Fibroblast of the conjunctiva (primary cell): ENCODE measurements at regions not wholly inside any gene's neighbourhood (a gene's known extent, or its start where the extent isn't known, plus 50 kb on each side); places are given as distances from the start of the nearest gene placed in this dataset.

ENCODE experiments used
- DNase-seq: peaks from one replicate; pipeline ENCODE4 v3.0.0-alpha.2; 2010; ENCODE audit warnings: low read depth

DNA sequence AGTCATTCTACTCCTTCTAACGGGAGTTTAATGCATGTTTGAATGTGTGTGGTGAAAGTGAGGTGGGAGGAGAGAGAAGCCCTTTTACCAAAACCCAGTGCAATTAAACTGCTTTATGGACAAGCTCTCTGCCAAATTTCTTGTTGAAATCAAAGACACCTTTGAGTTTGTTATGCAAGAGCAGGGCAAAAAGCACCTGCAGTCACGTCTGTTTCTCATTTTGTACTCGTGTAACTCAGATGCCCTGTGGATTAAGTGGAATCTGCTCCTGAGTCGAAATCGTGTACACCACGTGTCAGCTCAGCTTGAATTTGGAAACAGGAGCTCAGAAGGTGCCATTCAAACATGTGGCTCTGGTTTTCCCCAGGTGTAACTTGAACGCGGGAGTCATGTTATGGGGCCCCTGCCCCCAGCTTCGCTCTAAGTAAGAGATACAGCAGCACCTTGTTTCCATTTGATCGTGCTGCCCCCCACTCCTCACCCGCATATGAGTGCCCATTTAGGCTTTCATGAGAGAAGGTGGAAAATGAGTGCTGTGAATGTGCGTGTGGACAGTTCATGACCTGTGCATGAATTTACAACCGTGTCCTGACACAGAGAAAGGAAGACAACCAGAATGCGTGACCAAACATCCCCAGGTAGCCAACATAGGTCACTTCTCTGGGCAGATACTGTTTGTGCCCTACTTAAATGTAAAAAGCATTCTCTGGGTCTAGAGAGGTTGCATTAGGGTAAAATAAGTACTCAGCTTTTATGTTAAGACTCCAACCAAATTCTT lies 347.0 kb upstream of the SLC30A5 start:
- DNase-seq, result no peak

DNA sequence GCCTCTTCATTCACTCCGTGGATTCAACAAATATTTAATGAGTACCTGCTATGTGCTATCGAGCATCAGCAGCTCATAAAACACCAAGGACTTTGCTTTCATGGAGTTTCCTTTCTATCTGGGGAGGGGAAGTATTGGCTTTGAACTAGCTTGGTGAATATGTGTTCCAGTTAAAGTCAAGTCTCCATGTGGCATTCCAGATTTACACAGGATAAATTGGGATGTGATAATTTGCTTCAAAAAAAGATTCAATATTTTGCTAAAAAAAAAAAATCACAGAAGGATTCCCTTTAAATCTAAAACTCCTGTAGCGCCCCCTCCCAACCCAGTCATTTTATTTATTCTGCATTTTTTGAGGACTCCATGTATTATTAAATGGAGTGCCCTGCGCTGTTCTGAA lies 346.3 kb upstream of the SLC30A5 start:
- no peak for DNase-seq

DNA sequence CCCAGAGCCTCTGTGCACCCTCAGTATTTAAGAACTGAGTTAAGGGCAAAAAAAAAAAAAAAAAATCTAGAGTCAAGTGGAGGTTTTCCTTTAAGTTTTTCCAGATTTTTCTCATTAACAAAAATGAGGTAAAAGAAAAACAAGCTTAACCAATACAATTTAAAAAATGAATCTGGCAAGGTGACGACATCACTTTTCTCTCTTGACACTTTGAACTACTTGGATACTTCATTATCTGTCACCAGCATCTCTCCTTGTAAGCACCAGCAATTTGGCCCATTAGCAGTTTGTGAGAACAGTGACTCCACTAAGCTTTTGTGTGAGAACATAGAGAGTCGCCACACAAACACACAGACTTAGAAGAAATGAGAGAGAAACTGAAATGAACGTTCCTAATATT lies 345.7 kb upstream of the SLC30A5 start:
- DNase-seq, result no peak

DNA sequence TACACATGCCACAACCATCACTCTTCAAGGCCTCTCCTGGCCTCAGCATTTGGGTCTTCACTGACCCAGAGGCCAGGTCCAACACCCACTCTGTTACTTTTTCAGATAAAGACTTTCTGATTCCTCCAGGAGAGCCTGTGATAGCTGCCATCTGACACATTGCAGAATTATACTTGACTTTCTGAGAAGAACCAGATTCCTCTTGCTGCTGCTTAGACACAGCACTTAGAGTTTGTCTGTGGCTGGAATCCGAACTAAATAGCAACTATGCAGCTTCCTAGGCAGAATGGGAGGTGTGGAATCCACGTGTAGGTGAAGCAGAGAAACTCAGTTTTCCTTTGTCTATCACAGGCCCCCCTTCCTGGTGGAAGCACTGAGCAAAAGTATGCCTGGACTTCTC lies 344.7 kb upstream of the SLC30A5 start:
- DNase-seq, result no peak

DNA sequence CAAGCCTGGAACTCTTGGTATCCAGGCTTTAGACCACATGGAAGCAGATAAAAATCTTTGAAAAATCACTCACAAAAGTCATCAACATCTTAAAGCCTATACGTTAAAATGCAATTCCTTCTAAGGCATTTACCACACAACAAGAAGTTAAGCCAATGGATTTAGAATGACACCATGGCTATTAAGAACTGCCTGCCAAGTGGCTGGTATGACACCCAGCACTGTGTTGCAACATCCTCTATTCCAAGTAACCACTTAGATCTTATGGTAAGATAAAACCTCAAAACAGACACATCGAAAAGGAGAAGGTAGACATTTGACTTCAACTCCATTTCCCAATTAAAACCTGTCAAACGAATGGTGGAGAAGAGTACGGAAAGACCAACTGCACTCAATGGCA lies 344.2 kb upstream of the SLC30A5 start:
- DNase-seq, result no peak

DNA sequence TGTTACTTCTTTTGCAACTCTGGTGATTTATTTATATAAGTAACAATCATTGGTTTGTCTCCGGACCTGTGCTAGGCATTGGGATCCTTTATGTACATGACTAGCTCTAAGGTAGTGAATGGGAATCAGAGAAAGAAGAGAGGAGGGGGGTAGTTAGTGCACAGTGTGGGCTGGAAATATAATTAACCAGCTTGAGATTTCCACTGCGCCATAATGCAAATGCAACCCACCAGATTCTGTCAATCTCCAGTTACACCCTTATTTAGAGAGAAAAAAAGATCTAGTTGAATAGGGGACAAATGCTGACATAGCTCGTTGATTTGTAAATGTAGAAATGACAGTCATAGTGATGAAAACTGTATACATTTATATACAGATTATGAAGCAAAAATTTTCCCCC lies 342.2 kb upstream of the SLC30A5 start:
- no peak for DNase-seq

DNA sequence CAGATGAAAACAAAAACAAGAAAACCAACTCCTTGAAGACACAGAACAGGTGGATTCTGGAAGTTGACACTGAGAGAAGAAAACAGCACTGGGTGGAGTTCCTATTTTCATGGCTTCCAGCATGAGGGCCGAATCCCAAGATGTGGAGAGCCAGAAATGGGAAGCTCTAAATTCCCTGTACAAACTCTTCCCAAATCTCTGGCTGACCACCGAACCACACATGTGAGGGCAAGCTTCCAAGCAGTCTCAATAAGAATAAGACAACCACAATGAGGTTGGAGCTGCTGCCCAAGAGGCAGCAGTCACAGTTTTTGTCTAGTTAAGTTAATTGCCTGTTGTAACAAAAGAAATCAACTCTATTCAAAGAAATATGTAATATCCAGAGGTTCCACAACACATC lies 339.3 kb upstream of the SLC30A5 start:
- DNase-seq, result no peak

DNA sequence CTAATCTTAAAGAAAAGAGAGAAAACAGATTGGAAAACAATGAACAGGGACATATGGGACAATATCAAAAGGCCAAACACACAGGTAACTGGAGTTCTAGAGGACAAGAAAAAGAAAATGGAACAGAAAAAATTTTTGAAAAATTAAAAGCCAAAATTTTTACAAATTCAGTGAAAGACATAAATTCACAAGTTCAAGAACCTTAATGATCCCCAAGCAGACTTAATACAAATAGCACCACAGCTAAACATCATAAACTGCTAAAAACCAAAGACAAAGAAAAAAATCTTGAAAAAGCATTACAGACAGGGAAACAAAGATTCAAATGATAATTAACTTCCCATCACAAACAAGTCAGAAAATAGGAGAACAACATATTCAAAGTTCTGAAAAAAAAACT lies 338.5 kb upstream of the SLC30A5 start:
- no peak for DNase-seq

DNA sequence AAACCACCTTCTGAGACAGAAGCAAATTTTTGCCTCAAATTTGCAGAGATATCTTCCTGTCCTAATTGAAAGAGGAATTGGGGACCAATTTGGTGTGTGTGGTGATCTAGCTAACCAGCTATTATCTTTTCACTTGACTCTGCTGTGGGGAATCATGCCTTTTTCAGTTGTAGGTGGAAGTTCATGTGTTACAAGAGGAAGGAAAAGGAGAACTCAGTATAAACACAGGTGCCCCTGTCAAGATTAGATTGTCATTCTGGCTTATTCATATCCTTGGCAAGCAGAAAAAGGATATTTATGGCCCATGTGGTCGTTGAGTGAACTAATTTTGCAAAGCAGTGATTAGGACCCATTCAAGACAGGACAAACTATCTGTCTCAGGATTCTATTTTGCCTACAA lies 336.8 kb upstream of the SLC30A5 start:
- DNase-seq, result no peak

DNA sequence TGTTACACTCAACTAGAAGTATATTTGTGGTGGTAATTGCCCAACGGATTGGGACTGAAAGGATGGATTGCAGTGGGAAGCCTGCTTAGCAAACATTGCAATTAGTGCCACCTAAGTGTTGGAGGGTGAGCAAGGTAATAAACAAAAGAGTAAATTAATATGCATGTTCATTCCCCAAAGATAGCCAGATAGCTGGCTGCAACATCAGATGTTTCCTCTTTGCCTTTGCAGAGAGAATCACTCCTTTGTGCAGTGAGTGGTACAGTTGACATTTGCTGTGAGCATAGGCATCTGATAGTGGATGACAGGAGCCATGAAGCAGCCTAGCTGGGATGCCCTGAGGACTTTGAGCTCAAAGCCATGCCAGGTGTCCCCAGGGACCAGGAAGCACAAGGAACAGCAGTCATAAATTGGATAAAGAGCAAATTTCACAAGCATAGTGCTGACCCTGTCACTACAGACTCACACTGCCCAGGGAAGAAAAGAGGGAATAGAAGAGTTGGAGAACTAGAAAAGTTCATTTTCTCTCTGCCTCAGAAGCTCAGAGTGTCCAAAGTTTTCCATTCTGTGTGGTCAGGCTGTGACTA lies 336.1 kb upstream of the SLC30A5 start:
- no peak for DNase-seq

DNA sequence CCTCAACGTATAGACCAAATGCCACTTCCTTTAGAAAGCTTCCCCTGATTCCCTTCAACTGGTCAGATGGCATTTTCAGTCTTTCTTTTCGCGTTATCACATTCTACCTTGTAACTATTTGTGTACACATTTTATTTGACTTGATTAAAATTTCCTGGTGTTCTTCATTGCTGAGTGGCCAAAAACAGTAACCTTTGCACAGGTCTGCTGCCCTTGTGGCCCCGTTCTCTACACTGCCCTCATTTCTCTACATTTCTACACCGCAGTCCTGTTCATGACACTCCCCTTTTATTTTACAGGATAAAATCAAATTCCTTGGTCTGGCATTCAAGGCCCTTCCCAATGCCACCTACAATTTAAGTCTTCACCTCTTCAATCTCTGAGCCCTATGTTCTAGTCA lies 334.2 kb upstream of the SLC30A5 start:
- DNase-seq, result no peak

DNA sequence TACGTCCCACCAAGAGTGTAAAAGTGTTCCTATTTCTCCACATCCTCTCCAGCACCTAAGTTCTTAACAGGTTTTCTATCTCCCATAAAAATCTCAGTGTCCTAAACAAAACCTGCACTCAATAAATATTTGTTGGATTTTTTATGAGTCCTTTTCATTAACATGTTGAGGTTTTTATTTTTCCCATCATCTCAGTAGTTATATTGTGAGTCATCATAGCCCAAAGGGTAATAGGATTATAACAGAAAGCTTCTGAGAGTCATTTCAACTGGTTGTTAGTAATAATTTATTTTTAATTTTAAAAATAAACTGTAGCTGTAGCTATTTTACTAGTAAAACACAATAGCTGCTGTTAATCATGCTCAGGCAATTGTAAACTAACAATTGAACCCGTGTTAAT lies 331.6 kb upstream of the SLC30A5 start:
- DNase-seq, result no peak

DNA sequence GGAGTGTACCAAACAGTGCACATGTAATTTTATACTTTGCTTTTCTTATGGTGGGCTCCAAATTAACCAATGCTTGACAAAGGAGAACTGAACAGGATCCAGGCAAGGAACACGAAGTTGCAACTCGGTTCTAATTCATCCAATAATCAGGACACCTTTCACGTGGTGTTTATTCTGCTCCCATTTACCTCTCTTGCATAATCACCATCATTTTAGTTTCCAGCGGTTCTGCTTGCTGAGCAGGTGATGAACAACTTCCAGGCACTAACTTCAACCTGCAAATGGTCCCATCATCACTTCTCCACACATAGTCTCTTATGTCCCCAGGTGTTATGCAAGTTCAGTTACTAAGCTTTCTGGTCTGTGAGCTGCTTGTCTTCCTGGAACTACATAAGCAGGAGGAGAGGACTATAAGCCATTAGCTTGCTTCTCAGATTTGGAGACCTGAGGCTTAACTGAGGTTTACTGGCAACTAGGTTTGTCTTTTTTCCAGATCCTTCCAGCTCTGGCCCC lies 326.8 kb upstream of the SLC30A5 start:
- no peak for DNase-seq

DNA sequence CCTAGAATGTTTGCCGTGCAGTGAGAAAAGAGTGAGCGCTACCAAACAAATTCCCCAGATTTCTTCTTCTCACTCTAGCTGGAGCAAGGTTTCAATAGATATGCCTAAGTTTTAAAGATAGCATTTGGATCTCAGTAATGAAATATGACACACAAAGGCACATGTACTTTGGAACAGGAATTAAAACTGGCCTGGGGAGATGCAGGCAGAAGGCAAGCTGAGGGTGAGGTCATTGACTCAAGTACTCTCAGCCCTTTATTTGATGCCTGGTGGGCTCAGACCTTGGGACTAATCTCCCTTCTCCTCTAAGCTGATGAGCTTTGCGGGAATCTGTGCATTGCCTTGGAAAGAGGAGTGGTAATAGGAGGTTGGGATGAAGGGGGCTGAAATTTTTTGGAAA lies 323.3 kb upstream of the SLC30A5 start:
- DNase-seq, result no peak

DNA sequence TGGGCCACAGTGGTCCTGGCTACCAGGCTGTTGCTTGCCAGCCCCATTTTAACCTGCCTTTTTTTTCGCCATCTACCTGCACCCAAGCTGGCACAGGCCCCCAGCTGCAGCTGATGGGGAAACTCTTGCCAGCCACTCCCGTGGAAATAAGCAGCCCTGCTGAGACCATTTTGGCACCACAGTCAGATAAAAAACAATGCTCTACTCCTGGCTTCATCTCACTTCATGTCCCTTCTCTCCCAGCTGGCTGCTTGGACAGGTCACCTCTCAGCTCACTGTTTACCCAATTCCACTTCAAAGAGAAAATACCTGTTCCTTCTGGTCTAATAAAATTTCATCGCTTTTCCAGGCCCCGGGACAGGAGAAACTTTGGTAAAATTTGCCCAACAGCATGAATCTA lies 322.6 kb upstream of the SLC30A5 start:
- DNase-seq, result no peak

DNA sequence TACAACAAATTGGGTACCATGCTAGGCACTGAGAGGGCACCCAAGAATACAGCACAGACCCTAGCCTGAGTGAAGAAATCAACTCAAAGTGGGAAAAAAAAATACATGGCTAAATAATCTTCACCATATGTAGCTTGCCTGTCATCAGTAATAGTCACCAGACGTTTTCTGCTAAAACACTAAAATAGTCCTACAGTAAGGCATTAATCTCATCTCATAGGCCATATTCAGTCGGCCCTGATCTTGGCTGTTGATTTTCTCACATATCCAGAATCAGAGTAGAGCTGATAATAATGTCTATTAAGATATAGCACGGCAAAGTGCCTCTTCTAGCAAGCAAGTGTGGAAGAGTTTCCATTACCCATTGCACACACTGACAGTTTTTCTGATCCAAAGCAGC lies 322.1 kb upstream of the SLC30A5 start:
- DNase-seq, result no peak

DNA sequence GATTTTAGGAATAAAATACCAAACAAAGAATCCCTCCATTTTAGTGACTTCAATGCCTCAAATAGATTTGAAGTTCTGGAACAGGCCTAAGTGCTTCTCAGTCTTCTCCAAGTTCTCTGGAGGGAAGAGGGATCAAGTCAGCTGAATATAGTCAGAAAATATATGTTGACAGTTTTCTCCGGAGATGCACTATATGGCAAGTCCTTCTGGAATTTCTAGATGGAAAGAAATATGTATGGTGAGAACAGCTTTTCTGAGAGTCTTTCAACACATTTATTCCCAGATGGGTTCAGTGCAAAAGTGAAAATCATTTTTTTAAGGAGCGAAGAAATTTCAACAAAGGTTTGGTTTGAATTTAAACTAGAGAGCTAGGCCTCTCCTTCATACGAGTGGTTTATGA lies 317.4 kb upstream of the SLC30A5 start:
- no peak for DNase-seq

DNA sequence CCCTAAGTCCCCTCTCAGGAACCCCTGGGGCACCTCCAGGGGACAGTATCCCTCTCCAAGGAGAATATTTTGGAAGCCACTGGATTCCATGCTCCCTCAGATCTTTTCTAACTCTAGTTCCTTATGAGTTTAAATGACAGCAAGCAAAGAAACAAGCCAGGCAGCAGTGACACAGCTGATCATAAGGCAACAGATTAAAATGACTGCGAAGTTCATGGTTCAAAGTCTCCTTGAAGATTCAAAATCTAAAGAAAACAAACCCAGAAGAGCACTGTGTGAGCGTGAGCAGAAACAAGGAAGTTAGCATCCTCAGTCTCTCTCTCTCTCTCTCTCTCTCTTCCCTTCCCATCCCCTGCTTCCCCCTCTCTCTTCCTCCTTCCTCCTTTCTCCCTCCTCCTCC lies 316.7 kb upstream of the SLC30A5 start:
- DNase-seq, result no peak

DNA sequence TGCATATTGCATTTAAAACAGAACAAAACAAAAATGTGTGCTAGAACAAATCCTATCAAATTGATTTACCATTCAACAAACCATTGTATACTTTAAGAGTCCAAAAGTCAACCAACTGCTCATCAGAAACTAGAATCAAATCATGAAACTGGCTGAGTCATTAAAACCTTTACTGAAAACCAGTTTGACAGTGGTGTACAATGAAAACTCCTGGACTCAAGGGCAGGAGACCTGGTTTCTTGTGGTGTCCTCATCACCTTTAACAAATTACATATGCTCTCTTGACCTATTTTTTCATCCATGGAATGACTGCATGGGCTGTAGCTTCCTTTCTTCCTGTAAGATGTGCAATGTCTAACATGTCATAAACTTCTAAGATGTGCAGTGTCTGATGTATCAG lies 315.3 kb upstream of the SLC30A5 start:
- no peak for DNase-seq

DNA sequence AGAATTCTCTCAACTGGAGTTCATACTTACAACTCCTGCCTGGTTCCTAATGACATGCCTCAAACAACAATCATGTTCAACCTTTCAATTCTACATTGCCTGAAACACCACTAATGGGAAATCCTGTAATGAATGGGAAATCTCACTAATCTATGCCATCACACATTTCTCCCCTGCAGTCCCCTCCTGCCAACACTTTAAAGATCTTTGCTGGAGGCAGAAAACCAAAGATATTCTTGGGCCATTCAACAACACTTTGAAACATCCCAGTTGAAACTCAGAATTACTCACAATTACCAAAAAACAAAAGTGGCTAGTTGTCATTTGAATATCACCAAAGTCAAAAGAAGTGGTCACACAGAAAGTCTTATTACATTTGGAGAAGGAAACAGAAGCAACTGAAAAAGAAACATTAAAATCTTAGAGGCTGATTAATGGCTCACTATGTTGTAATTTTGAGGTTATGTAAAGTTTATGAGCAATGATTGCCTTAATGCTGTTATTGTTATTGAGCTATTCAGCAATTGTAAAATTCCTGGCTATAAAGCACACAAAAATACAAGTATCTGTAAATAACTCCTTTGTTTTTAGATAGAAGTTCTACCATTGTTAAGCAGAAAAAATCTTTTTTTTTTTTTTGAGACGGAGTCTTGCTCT lies 313.4 kb upstream of the SLC30A5 start:
- no peak for DNase-seq

DNA sequence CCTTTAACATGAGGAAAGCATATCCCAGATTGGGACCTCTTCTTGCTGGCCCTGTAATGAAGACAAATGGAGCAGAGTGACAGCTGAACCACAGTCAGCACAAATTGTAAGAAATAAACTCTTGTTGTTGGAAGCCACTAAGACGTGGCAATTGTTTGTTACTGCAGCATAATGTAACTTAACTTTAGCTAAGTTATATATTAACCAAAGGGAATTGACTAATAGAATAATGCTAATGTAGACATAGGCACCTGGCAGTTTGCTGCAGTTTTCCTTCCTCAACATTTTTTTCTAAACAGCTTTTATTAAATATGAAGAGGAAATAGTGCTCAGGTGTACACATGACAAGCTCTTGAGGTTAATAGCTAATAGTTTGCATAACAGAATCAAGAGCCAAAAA lies 300.7 kb upstream of the SLC30A5 start:
- no peak for DNase-seq

DNA sequence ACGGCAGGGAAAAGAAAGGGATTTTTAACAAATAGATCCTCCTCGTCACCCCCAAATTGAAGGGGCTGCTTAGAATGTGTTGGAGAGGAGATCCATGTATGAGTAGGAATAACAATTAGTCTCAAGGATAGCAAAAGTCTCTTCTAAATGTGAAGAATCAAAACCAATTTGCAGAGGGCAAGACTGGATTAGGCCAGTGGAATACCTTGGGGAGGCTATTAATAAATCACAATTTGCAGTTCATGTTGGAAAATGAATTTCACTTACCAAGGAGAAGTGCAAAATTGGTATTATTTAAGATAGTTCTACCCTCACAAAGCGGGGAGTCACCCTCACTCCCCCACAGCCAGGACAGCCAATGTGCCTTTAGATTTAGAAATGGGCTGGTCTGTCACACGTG lies 299.8 kb upstream of the SLC30A5 start:
- no peak for DNase-seq

DNA sequence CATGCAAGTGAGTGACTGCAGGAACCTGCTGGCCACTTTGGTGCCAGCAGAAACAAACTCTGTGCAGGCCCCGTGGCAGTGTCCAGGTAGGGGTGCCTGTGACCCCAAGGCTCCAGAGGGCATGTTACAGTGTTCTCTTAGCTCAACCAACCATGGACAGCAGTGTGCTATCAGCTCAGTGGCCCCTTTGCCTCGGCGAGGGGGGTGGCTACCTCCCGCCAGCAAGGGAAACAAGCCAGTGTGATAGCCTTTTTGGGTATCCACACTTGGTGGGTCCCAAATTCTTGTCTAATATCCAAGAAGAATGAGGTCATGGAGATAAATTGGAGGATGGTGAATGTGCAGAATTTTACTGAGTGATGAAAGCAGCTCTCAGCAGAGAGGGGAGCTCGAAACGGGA lies 298.6 kb upstream of the SLC30A5 start:
- no peak for DNase-seq
